Thyroid gland (tissue), 4 donors: ENCODE measurements at regions not wholly inside any gene's neighbourhood (a gene's known extent, or its start where the extent isn't known, plus 50 kb on each side); places are given as distances from the start of the nearest gene placed in this dataset.

Source experiments
- DNase-seq, 2 donors: peaks; one replicate each; pipeline ENCODE4 v3.0.0-alpha.2; 2019
- H3K27ac ChIP-seq, 3 donors: fragments of 200-600 bp; sonication (generic); 1 replicate in 2 of 3; 2 replicates in 1 of 3; pipeline ENCODE4 v1.5.1; 2016 to 2019; ENCODE audit warnings: mild to moderate bottlenecking in 1 of 3, moderate library complexity in 1 of 3
- H3K27me3 ChIP-seq: fragments of 200-600 bp; sonication (generic); one replicate; pipeline ENCODE4 v1.5.1; 2019
- H3K36me3 ChIP-seq, 2 donors: fragments of 200-600 bp; sonication (generic); one replicate each; pipeline ENCODE4 v1.5.1; 2016 to 2019
- H3K4me1 ChIP-seq, 2 donors: fragments of 200-600 bp; sonication (generic); one replicate each; pipeline ENCODE4 v1.5.1; 2017 to 2019
- H3K4me3 ChIP-seq, 3 donors: fragments of 200-600 bp; sonication (generic); replicated peaks in 1 of 3; 1 replicate in 2 of 3; 2 replicates in 1 of 3; pipeline ENCODE4 v1.5.1; 2016; ENCODE audit warnings: mild to moderate bottlenecking in 1 of 3
- H3K9me3 ChIP-seq: fragments of 200-600 bp; sonication (generic); one replicate; pipeline ENCODE4 v1.5.1; 2017
- CTCF ChIP-seq, 6 experiments: fragments of 200-600 bp in 3 of 6; fragments of 450-650 bp in 3 of 6; sonication (generic) in 3 of 6; IDR thresholded peaks; one replicate each; pipeline ENCODE4 v1.5.1; 2016 to 2019; ENCODE audit warnings: antibody characterized with exemption in 6 of 6, mild to moderate bottlenecking in 2 of 6, inconsistent platforms in 1 of 6, moderate library complexity in 1 of 6
- POLR2A ChIP-seq, 2 donors: fragments of 450-650 bp; IDR thresholded peaks; one replicate each; pipeline ENCODE4 v1.6.1; 2017; ENCODE audit warnings: antibody characterized with exemption in 2 of 2, mild to moderate bottlenecking in 2 of 2, moderate library complexity in 1 of 2
- WGBS, 2 donors: methylation state at CpG; one replicate each; pipeline ENCODE4 v1.1.5; 2017; 5-methylcytosine and 5-hydroxymethylcytosine counted together
- intact Hi-C: fragments of 100-400 bp; cut with DNase I; formaldehyde crosslinking; loops from one replicate; pipeline ENCODE4 v1.15.1; 2023

GRCh38 chr12:20220339-20220738 lies 148.0 kb upstream of the PDE3A start:
- Histone ChIP-seq H3K9me3 (no peaks in the 10 kb centered on the region), H3K36me3 (no peaks in the 10 kb centered on the region), H3K4me3 (no peak overlapping the region), H3K4me1 (no peaks in the 10 kb centered on the region), H3K27me3 (no peaks in the 10 kb centered on the region), H3K27ac (no peak overlapping the region)
- 86 to 87% methylated on average over 1 of the region's 1 CpG for WGBS, 2 donors
- TF ChIP-seq CTCF (IDR thresholded peaks at IDR 0.05) (peak in 4 of 6 experiments; percentile 5 to 39 (median 30)), POLR2A (IDR thresholded peaks at IDR 0.05) (no peak)
- no peak for DNase-seq
- intact Hi-C loops, result no loop called here

DNA sequence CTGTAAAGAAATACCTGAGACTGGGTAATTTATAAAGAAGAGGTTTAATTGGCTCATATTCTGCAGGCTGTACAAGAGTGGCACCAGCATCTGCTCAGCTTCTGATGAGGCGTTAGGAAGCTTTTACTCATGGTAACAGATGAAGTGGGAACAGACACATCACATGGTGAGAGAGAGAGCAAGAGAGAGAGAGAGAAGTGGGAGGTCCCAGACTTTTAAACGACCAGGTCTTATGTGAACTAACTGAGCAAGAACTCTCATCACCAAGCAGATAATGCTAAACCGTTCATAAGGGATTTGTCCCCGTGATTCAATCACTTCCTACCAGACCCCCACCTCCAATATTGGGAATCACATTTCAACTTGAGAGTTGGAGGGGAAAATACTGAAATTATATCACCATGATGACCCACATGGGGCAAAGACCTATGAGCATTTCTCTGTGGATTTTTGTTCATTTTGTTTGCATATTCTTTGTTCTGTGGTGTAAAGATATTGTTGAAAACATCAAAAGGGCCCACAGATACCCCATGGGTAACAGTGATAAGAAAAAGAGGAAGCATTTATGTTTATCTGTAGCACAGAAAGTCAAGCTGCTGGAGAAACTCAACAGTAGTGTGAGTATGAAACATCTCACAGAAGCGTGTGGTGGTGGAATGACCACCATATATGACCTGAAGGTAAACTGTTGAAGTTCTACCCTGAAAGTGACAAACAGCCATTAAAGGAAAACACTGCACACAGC lies 135.2 kb upstream of the PDE3A start:
- Histone ChIP-seq H3K9me3 (no peaks in the 10 kb centered on the region), H3K27me3 (no peaks in the 10 kb centered on the region), H3K4me1 (no peaks in the 10 kb centered on the region), H3K36me3 (no peaks in the 10 kb centered on the region), H3K4me3 (no peak overlapping the region), H3K27ac (no peak overlapping the region)
- intact Hi-C loops, result no loop called here
- WGBS, 2 donors, result 65 to 80% methylated on average over 5 of the region's 5 CpGs
- no peak for TF ChIP-seq CTCF (IDR thresholded peaks at IDR 0.05)
- no peak for TF ChIP-seq POLR2A (IDR thresholded peaks at IDR 0.05)
- DNase-seq, result no peak

DNA sequence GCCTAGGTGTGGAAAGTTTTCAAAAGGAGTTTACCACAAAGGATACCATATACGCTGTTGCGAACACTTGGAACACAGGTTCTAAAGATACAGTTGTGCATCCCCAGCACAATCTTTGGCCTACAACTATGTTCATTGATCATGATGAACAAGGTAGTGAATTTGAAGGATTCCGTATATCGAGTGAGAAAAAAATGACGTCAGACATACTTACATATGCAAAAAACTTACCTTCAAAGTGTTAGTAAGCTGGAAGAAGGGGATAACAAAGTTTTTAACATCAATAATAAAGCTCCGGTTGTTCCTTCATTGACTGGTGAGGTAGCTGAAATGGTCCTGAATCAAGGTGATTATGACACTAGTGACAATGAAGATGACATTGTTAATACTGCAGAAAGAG lies 133.9 kb upstream of the PDE3A start:
- no peaks in the 10 kb centered on the region for H3K4me1 ChIP-seq
- intact Hi-C loops, result no loop called here
- WGBS, 2 donors, result 88 to 97% methylated on average over 6 of the region's 6 CpGs

GRCh38 chr12:20237091-20237490 lies 131.2 kb upstream of the PDE3A start:
- DNase-seq, result no peak
- WGBS, 2 donors, result 84 to 86% methylated on average over 7 of the region's 7 CpGs
- Histone ChIP-seq H3K4me3 (no peak overlapping the region), H3K36me3 (no peaks in the 10 kb centered on the region), H3K9me3 (no peaks in the 10 kb centered on the region), H3K27me3 (no peaks in the 10 kb centered on the region), H3K27ac (no peak overlapping the region), H3K4me1 (no peaks in the 10 kb centered on the region)
- TF ChIP-seq CTCF (IDR thresholded peaks at IDR 0.05) (no peak), POLR2A (IDR thresholded peaks at IDR 0.05) (no peak)
- intact Hi-C loops, result no loop called here

More for the DNA sequence above, 133.9 kb upstream of the PDE3A start:
- DNase-seq, result no peak
- no peaks in the 10 kb centered on the region for H3K27me3 ChIP-seq
- TF ChIP-seq CTCF (IDR thresholded peaks at IDR 0.05) (no peak), POLR2A (IDR thresholded peaks at IDR 0.05) (no peak)
- H3K9me3 ChIP-seq, result no peaks in the 10 kb centered on the region
- no peak overlapping the region for H3K4me3 ChIP-seq
- no peaks in the 10 kb centered on the region for H3K36me3 ChIP-seq
- H3K27ac ChIP-seq, result no peak overlapping the region

DNA sequence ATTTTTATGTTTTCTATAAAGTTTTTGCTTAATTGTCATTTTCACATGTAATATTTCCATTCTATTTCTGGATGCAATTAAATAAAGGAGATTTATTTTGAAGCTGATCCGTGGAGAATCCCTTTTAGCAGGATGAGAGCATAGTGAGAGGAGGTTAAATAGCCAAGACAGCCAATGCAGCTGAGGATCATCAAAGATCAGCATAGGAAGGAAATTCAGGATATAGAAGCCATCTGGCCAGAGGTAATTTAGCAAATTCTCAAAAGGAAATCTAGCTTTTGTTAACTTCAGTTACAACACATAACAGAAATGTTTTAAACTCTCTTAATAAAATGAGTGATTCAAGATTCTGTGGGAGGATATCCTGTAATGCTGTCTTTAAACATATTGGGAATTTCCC lies 122.8 kb upstream of the PDE3A start:
- 63 to 70% methylated on average over 1 of the region's 1 CpG for WGBS, 2 donors
- H3K27ac ChIP-seq, result no peak overlapping the region
- no peaks in the 10 kb centered on the region for H3K4me1 ChIP-seq
- H3K9me3 ChIP-seq, result no peaks in the 10 kb centered on the region
- intact Hi-C loops, result no loop called here
- H3K36me3 ChIP-seq, result no peaks in the 10 kb centered on the region
- no peak overlapping the region for H3K4me3 ChIP-seq
- TF ChIP-seq CTCF (IDR thresholded peaks at IDR 0.05) (no peak), POLR2A (IDR thresholded peaks at IDR 0.05) (no peak)
- no peaks in the 10 kb centered on the region for H3K27me3 ChIP-seq
- no peak for DNase-seq
